OCI-LY7 (cell line): ENCODE measurements at regions not wholly inside any gene's neighbourhood (a gene's known extent, or its start where the extent isn't known, plus 50 kb on each side); places are given as distances from the start of the nearest gene placed in this dataset.

Source experiments
- BruUV-seq: library from RNA; stranded (reverse); fragments of 400-500 nt; replicated peaks from 2 replicates; lab custom pipeline; 2021; lab: Mats Ljungman, UMichigan
- CTCF ChIA-PET: fragments of 300-600 bp; sonication (Branson Sonifier 250); formaldehyde crosslinking; loops from one replicate; lab custom pipeline; 2022; ENCODE audit warnings: antibody characterized with exemption; ENCODE audit not compliant: unreplicated experiment; lab: Charles Lee
- POLR2A ChIA-PET: fragments of 300-600 bp; sonication (Branson Sonifier 250); formaldehyde crosslinking; loops from one replicate; lab custom pipeline; 2022; ENCODE audit warnings: antibody characterized with exemption; lab: Charles Lee
- DNase-seq: peaks from one replicate; pipeline ENCODE4 v3.0.0-alpha.2; 2015; ENCODE audit warnings: low spot score
- H2AFZ ChIP-seq: fragments of 200-600 bp; sonication (generic), shearing (Covaris generic); 2 replicates; pipeline ENCODE4 v1.6.1; 2014; ENCODE audit warnings: mild to moderate bottlenecking, antibody characterized with exemption, low read length, moderate library complexity
- H3K27ac ChIP-seq: fragments of 200-600 bp; sonication (generic); 2 replicates; pipeline ENCODE4 v1.5.1; 2014; ENCODE audit warnings: mixed run types, low read depth, mild to moderate bottlenecking, moderate library complexity, low read length, inconsistent platforms; ENCODE audit not compliant: poor library complexity, severe bottlenecking
- H3K36me3 ChIP-seq: fragments of 200-600 bp; sonication (generic); 2 replicates; pipeline ENCODE4 v1.6.1; 2014; ENCODE audit warnings: mild to moderate bottlenecking, antibody characterized with exemption, low read length, moderate library complexity, mixed read lengths; ENCODE audit not compliant: insufficient read depth
- H3K4me1 ChIP-seq: fragments of 200-600 bp; sonication (generic); 2 replicates; pipeline ENCODE4 v1.5.1; 2014; ENCODE audit warnings: mild to moderate bottlenecking, low read length; ENCODE audit not compliant: insufficient read depth, poor library complexity, severe bottlenecking
- H3K4me2 ChIP-seq: fragments of 200-600 bp; sonication (generic); 2 replicates; pipeline ENCODE4 v1.6.1; 2014; ENCODE audit warnings: mild to moderate bottlenecking, low read length
- H3K4me3 ChIP-seq: fragments of 200-600 bp; sonication (generic); 2 replicates; pipeline ENCODE4 v1.5.1; 2014; ENCODE audit warnings: mild to moderate bottlenecking, low read depth, low read length; ENCODE audit not compliant: poor library complexity, severe bottlenecking
- H3K79me2 ChIP-seq: fragments of 200-600 bp; sonication (generic); 2 replicates; pipeline ENCODE4 v1.6.1; 2016; ENCODE audit warnings: low read depth, mild to moderate bottlenecking, low read length, moderate library complexity, mixed read lengths; ENCODE audit not compliant: insufficient read depth
- H3K9me2 ChIP-seq: fragments of 200-600 bp; sonication (generic); 2 replicates; pipeline ENCODE4 v1.6.1; 2016; ENCODE audit warnings: mild to moderate bottlenecking, low read length, mixed read lengths; ENCODE audit not compliant: insufficient read depth
- H3K9me3 ChIP-seq: fragments of 200-600 bp; sonication (generic); 2 replicates; pipeline ENCODE4 v1.6.1; 2014; ENCODE audit warnings: mild to moderate bottlenecking, mixed run types, low read length, mixed read lengths
- H4K20me1 ChIP-seq: fragments of 200-600 bp; sonication (generic); 2 replicates; pipeline ENCODE4 v1.6.1; 2014; ENCODE audit warnings: mild to moderate bottlenecking, antibody characterized with exemption, low read length, moderate library complexity, mixed read lengths; ENCODE audit not compliant: insufficient read depth
- EZH2phosphoT487 ChIP-seq: fragments of 200-600 bp; sonication (generic); IDR thresholded peaks from 2 replicates; pipeline ENCODE4 v1.6.1; 2018; ENCODE audit warnings: low read depth, borderline replicate concordance, mild to moderate bottlenecking, mixed run types, antibody characterized with exemption, low read length, moderate library complexity, mixed read lengths
- intact Hi-C: fragments of 100-400 bp; cut with micrococcal nuclease; formaldehyde crosslinking; loops from one replicate; pipeline ENCODE4 v1.10.0; 2022; ENCODE audit not compliant: unreplicated experiment
- TF ChIP-seq, protein P1 (sequence below): fragments of 200-600 bp; sonication (generic); conservative IDR thresholded peaks from 2 replicates; pipeline ENCODE4 v1.5.1; 2014; ENCODE audit warnings: mild to moderate bottlenecking, antibody characterized with exemption, low read length, moderate library complexity, mixed read lengths

- no peak for DNase-seq
- no TSS peak for BruUV-seq
- Histone ChIP-seq H2AFZ (no peak overlapping the region), H3K9me3 (no peaks in the 10 kb centered on the region), H4K20me1 (no peaks in the 10 kb centered on the region), H3K4me2 (no peak overlapping the region), H3K9me2 (no peaks in the 10 kb centered on the region), H3K27ac (no peak overlapping the region), H3K4me3 (no peak overlapping the region), H3K79me2 (no peaks in the 10 kb centered on the region), H3K4me1 (no peaks in the 10 kb centered on the region), H3K36me3 (no peaks in the 10 kb centered on the region)
- CTCF ChIA-PET, result no interaction called here
- intact Hi-C loops, result no loop called here
- TF ChIP-seq EZH2phosphoT487, result no peak
- TF ChIP-seq, protein P1, sequence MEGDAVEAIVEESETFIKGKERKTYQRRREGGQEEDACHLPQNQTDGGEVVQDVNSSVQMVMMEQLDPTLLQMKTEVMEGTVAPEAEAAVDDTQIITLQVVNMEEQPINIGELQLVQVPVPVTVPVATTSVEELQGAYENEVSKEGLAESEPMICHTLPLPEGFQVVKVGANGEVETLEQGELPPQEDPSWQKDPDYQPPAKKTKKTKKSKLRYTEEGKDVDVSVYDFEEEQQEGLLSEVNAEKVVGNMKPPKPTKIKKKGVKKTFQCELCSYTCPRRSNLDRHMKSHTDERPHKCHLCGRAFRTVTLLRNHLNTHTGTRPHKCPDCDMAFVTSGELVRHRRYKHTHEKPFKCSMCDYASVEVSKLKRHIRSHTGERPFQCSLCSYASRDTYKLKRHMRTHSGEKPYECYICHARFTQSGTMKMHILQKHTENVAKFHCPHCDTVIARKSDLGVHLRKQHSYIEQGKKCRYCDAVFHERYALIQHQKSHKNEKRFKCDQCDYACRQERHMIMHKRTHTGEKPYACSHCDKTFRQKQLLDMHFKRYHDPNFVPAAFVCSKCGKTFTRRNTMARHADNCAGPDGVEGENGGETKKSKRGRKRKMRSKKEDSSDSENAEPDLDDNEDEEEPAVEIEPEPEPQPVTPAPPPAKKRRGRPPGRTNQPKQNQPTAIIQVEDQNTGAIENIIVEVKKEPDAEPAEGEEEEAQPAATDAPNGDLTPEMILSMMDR, result no peak
- POLR2A ChIA-PET, result interaction anchor here (1.3 kb wide), 1 partner anchor 24 kb away, joined by 4 read pairs; no protein-coding TSS in a partner anchor
These were observed 173.1 kb downstream of the YTHDC2 start for GRCh38 chr5:113686599-113686998.

DNA sequence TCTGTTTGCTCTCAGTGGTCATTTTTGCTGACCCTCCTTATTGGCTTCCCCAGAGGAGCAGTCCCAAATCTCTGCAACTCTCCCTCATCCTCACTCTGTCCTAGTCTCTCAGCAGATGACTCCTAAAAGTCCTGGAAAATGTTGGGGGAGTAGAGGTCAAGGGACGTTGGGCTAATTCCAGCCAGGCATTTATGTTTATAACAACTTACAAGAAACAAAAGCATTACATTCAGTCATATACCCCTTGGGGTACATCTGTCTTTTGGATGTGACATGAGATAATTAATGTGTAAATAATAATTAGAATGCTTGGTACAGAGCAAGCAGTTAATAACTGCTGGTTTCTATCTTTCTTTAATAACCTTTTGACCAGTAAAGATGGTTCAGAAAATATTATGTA is 176.2 kb downstream of the YTHDC2 start:
- POLR2A ChIA-PET, result no interaction called here
- H3K4me3 ChIP-seq, result no peak overlapping the region
- intact Hi-C loops, result no loop called here
- no peak overlapping the region for H2AFZ ChIP-seq
- H3K4me1 ChIP-seq, result no peaks in the 10 kb centered on the region
- CTCF ChIA-PET, result no interaction called here
- no peak overlapping the region for H3K27ac ChIP-seq
- no peak overlapping the region for H3K4me2 ChIP-seq
- TF ChIP-seq, protein P1, result no peak
- no peak for TF ChIP-seq EZH2phosphoT487
- H3K9me2 ChIP-seq, result no peaks in the 10 kb centered on the region
- H3K79me2 ChIP-seq, result no peaks in the 10 kb centered on the region
- H3K36me3 ChIP-seq, result no peaks in the 10 kb centered on the region
- BruUV-seq, result no TSS peak
- no peak for DNase-seq
- no peaks in the 10 kb centered on the region for H4K20me1 ChIP-seq
- H3K9me3 ChIP-seq, result no peaks in the 10 kb centered on the region

- TF ChIP-seq, protein P1, result no peak
- no peak for TF ChIP-seq EZH2phosphoT487
- Histone ChIP-seq H4K20me1 (no peaks in the 10 kb centered on the region), H2AFZ (no peak overlapping the region), H3K79me2 (no peaks in the 10 kb centered on the region), H3K36me3 (no peaks in the 10 kb centered on the region), H3K9me3 (no peaks in the 10 kb centered on the region), H3K4me2 (no peak overlapping the region), H3K27ac (no peak overlapping the region), H3K9me2 (no peaks in the 10 kb centered on the region), H3K4me3 (no peak overlapping the region), H3K4me1 (no peaks in the 10 kb centered on the region)
- intact Hi-C loops, result no loop called here
- ChIA-PET POLR2A (no interaction called here), CTCF (no interaction called here)
- no TSS peak for BruUV-seq
- no peak for DNase-seq
These were observed 179.0 kb downstream of the YTHDC2 start for GRCh38 chr5:113692466-113692865.
